ENCODE measurements at regions not wholly inside any gene's neighbourhood (a gene's known extent, or its start where the extent isn't known, plus 50 kb on each side); places are given as distances from the start of the nearest gene placed in this dataset.

- POLR2A ChIA-PET, result no interaction called here
- Mint-ChIP-seq H3K27ac (no peak overlapping the region), H3K27me3 (no peaks in the 10 kb centered on the region), H3K4me3 (no peak overlapping the region), H3K36me3 (no peaks in the 10 kb centered on the region), H3K9me3 (no peaks in the 10 kb centered on the region), H3K4me1 (no peaks in the 10 kb centered on the region)
- DNase-seq (no peak), ATAC-seq (ENCODE audit: low read depth) (no peak)
Measured at GRCh38 chr3:81439108-81439507, 322.3 kb downstream of the GBE1 start.

- ATAC-seq (ENCODE audit: low read depth) (no peak), DNase-seq (no peak)
- no peaks in the 10 kb centered on the region for H3K4me1 Mint-ChIP-seq
- no peaks in the 10 kb centered on the region for H3K36me3 Mint-ChIP-seq
- POLR2A ChIA-PET, result no interaction called here
- H3K27ac Mint-ChIP-seq, result no peak overlapping the region
- H3K9me3 Mint-ChIP-seq, result no peaks in the 10 kb centered on the region
- no peak overlapping the region for H3K4me3 Mint-ChIP-seq
- H3K27me3 Mint-ChIP-seq, result no peaks in the 10 kb centered on the region
Measured at GRCh38 chr3:81437683-81438082, 323.8 kb downstream of the GBE1 start.

- POLR2A ChIA-PET, result no interaction called here
- no peaks in the 10 kb centered on the region for H3K4me1 Mint-ChIP-seq
- DNase-seq (no peak), ATAC-seq (ENCODE audit: low read depth) (no peak)
- no peak overlapping the region for H3K27ac Mint-ChIP-seq
- no peaks in the 10 kb centered on the region for H3K36me3 Mint-ChIP-seq
- H3K4me3 Mint-ChIP-seq, result no peak overlapping the region
- no peaks in the 10 kb centered on the region for H3K27me3 Mint-ChIP-seq
- no peaks in the 10 kb centered on the region for H3K9me3 Mint-ChIP-seq
Measured at GRCh38 chr3:81436182-81436581, 325.3 kb downstream of the GBE1 start.

- ATAC-seq (ENCODE audit: low read depth), result no peak
- no peak for DNase-seq
- no peaks in the 10 kb centered on the region for H3K36me3 Mint-ChIP-seq
- no peak overlapping the region for H3K27ac Mint-ChIP-seq
- POLR2A ChIA-PET, result no interaction called here
- no peaks in the 10 kb centered on the region for H3K27me3 Mint-ChIP-seq
- no peak overlapping the region for H3K4me3 Mint-ChIP-seq
- H3K4me1 Mint-ChIP-seq, result no peaks in the 10 kb centered on the region
- no peaks in the 10 kb centered on the region for H3K9me3 Mint-ChIP-seq
Measured at GRCh38 chr3:81435050-81435449, 326.4 kb downstream of the GBE1 start.

GRCh38 chr3:81434161-81434560 is 327.3 kb downstream of the GBE1 start:
- no peaks in the 10 kb centered on the region for H3K36me3 Mint-ChIP-seq
- no peak overlapping the region for H3K27ac Mint-ChIP-seq
- no peaks in the 10 kb centered on the region for H3K4me1 Mint-ChIP-seq
- H3K27me3 Mint-ChIP-seq, result no peaks in the 10 kb centered on the region
- ATAC-seq (ENCODE audit: low read depth) (no peak), DNase-seq (no peak)
- H3K9me3 Mint-ChIP-seq, result no peaks in the 10 kb centered on the region
- POLR2A ChIA-PET, result no interaction called here
- H3K4me3 Mint-ChIP-seq, result no peak overlapping the region

GRCh38 chr3:81433675-81434074 is 327.8 kb downstream of the GBE1 start:
- Mint-ChIP-seq H3K4me1 (no peaks in the 10 kb centered on the region), H3K27ac (no peak overlapping the region), H3K27me3 (no peaks in the 10 kb centered on the region), H3K4me3 (no peak overlapping the region), H3K36me3 (no peaks in the 10 kb centered on the region), H3K9me3 (no peaks in the 10 kb centered on the region)
- POLR2A ChIA-PET, result no interaction called here
- ATAC-seq (ENCODE audit: low read depth) (no peak), DNase-seq (no peak)

GRCh38 chr3:81432456-81432855 is 329.0 kb downstream of the GBE1 start:
- no peak for DNase-seq
- no peak overlapping the region for H3K27ac Mint-ChIP-seq
- H3K4me3 Mint-ChIP-seq, result no peak overlapping the region
- POLR2A ChIA-PET, result no interaction called here
- H3K4me1 Mint-ChIP-seq, result no peaks in the 10 kb centered on the region
- H3K9me3 Mint-ChIP-seq, result no peaks in the 10 kb centered on the region
- no peak for ATAC-seq (ENCODE audit: low read depth)
- H3K27me3 Mint-ChIP-seq, result no peaks in the 10 kb centered on the region
- H3K36me3 Mint-ChIP-seq, result no peaks in the 10 kb centered on the region

GRCh38 chr3:81426826-81427577 is 334.4 kb downstream of the GBE1 start:
- Mint-ChIP-seq H3K4me1 (no peaks in the 10 kb centered on the region), H3K27ac (no peak overlapping the region), H3K4me3 (no peak overlapping the region), H3K27me3 (peaks cover 2% of the 10 kb centered on the region), H3K9me3 (no peaks in the 10 kb centered on the region), H3K36me3 (no peaks in the 10 kb centered on the region)
- ATAC-seq (ENCODE audit: low read depth), result no peak
- no peak for DNase-seq
- POLR2A ChIA-PET, result interaction anchor here (0.6 kb wide), 1 partner anchor 375 kb away, joined by 4 read pairs; no protein-coding TSS in a partner anchor

GRCh38 chr3:81425198-81425868 is 336.1 kb downstream of the GBE1 start:
- POLR2A ChIA-PET, result no interaction called here
- Mint-ChIP-seq H3K36me3 (no peaks in the 10 kb centered on the region), H3K27me3 (peaks cover 2% of the 10 kb centered on the region), H3K4me1 (no peaks in the 10 kb centered on the region), H3K4me3 (no peak overlapping the region), H3K27ac (no peak overlapping the region), H3K9me3 (no peaks in the 10 kb centered on the region)
- no peak for DNase-seq
- no peak for ATAC-seq (ENCODE audit: low read depth)

GRCh38 chr3:81419228-81419627 is 342.2 kb downstream of the GBE1 start:
- Mint-ChIP-seq H3K9me3 (no peaks in the 10 kb centered on the region), H3K27ac (no peak overlapping the region), H3K4me3 (no peak overlapping the region), H3K36me3 (no peaks in the 10 kb centered on the region), H3K4me1 (no peaks in the 10 kb centered on the region), H3K27me3 (no peaks in the 10 kb centered on the region)
- no peak for ATAC-seq (ENCODE audit: low read depth)
- DNase-seq, result no peak
- POLR2A ChIA-PET, result no interaction called here

GRCh38 chr3:81416812-81417211 is 344.6 kb downstream of the GBE1 start:
- no peak for ATAC-seq (ENCODE audit: low read depth)
- no peaks in the 10 kb centered on the region for H3K36me3 Mint-ChIP-seq
- H3K4me1 Mint-ChIP-seq, result no peaks in the 10 kb centered on the region
- DNase-seq, result no peak
- POLR2A ChIA-PET, result no interaction called here
- no peaks in the 10 kb centered on the region for H3K27me3 Mint-ChIP-seq
- no peak overlapping the region for H3K27ac Mint-ChIP-seq
- no peaks in the 10 kb centered on the region for H3K9me3 Mint-ChIP-seq
- no peak overlapping the region for H3K4me3 Mint-ChIP-seq

GRCh38 chr3:81406318-81406717 is 355.1 kb downstream of the GBE1 start:
- DNase-seq, result no peak
- POLR2A ChIA-PET, result no interaction called here
- no peaks in the 10 kb centered on the region for H3K4me1 Mint-ChIP-seq
- peaks cover 3% of the 10 kb centered on the region for H3K27me3 Mint-ChIP-seq
- H3K27ac Mint-ChIP-seq, result no peak overlapping the region
- no peak overlapping the region for H3K4me3 Mint-ChIP-seq
- no peaks in the 10 kb centered on the region for H3K9me3 Mint-ChIP-seq
- H3K36me3 Mint-ChIP-seq, result no peaks in the 10 kb centered on the region
- no peak for ATAC-seq (ENCODE audit: low read depth)

GRCh38 chr3:81395739-81396513 is 365.5 kb downstream of the GBE1 start:
- POLR2A ChIA-PET, result no interaction called here
- Mint-ChIP-seq H3K27ac (no peak overlapping the region), H3K36me3 (no peaks in the 10 kb centered on the region)

More at GRCh38 chr3:81395739-81396513, 365.5 kb downstream of the GBE1 start:
- DNase-seq, result no peak
- peaks cover 2% of the 10 kb centered on the region for H3K9me3 Mint-ChIP-seq
- H3K4me1 Mint-ChIP-seq, result no peaks in the 10 kb centered on the region
- no peak overlapping the region for H3K4me3 Mint-ChIP-seq
- no peaks in the 10 kb centered on the region for H3K27me3 Mint-ChIP-seq
- ATAC-seq (ENCODE audit: low read depth), result no peak
